H1 (cell line): ENCODE measurements at regions not wholly inside any gene's neighbourhood (a gene's known extent, or its start where the extent isn't known, plus 50 kb on each side); places are given as distances from the start of the nearest gene placed in this dataset.

Experiments
- GABPA ChIP-seq: IDR thresholded peaks from 2 replicates; pipeline ENCODE4 v1.6.1; 2011; ENCODE audit warnings: mild to moderate bottlenecking, low read length, moderate library complexity, borderline replicate concordance; ENCODE audit not compliant: insufficient read depth

DNA sequence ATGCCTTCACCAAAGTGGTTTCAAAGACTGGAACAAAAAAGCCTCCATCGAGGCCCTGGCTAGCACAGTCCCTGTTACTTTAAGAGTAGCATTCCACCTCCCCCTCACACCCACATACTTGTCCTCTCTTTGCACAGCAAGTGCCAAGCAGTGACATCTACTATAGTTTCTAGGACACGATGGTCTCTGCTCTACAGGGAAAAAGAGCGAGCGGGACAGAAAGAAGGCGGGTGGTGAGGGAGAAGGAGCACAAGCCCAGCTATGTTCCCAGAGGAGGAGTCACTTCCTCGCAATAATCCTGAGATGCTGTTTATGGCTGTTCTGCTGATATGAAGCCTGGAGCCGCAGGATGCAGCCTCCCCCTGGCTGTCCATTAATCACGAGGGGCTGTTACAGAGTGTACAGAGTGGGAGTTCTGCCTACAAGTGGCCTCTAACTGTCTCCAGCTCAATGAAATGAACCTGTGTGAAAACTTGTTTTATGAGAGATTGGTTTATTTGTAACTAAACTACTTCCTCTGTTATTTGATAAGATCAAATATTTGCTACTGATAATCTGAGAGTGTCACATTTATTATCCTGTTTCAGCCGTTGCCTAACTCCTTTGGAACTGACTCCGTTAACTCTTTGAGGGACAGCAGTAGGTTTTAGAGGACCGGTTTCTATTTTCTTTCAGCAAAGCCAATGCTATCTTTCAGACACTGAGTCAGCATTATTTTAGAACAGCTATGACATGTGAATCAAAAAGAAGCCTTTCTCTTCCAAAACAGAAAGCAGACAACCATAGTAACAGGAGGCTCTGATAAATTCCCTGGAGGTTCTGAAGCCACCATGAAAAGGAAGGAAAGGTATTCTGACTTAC is 208.0 kb downstream of the SPRY2 start (continued):
- no peak for TF ChIP-seq GABPA
